ENCODE measurements at regions not wholly inside any gene's neighbourhood (a gene's known extent, or its start where the extent isn't known, plus 50 kb on each side); places are given as distances from the start of the nearest gene placed in this dataset.

DNA sequence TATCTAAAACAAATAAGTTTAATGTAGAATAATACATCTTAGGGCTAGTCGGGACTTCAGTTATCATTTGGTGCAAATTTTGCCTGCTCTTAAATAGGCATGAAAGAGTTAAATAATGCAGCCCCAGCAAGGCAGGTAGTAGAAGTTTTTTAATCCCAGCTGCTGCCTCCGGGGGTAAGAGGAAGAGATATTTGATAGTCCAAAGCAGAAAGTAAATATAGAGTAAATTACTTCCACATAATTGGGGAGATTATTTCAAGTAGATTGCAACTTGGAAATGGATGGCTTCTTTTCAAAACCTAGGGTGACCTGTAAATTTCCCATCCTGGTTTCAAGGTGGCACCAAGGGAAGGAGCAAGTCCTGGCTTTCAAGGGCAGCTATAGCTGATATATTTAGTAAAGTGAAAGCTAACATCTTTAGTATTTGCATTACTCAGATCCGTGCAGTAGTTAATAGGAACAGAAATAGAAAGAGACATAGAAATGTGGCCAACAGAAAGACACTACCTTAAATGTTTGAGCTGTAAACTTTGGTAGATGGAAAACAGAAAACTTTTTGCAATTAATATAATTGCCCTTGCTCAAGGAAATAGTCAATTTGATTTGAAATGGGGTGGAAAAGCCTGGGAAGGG, 109.1 kb downstream of the LMO4 start:
- TF ChIP-seq, protein P1, sequence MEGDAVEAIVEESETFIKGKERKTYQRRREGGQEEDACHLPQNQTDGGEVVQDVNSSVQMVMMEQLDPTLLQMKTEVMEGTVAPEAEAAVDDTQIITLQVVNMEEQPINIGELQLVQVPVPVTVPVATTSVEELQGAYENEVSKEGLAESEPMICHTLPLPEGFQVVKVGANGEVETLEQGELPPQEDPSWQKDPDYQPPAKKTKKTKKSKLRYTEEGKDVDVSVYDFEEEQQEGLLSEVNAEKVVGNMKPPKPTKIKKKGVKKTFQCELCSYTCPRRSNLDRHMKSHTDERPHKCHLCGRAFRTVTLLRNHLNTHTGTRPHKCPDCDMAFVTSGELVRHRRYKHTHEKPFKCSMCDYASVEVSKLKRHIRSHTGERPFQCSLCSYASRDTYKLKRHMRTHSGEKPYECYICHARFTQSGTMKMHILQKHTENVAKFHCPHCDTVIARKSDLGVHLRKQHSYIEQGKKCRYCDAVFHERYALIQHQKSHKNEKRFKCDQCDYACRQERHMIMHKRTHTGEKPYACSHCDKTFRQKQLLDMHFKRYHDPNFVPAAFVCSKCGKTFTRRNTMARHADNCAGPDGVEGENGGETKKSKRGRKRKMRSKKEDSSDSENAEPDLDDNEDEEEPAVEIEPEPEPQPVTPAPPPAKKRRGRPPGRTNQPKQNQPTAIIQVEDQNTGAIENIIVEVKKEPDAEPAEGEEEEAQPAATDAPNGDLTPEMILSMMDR (IDR thresholded peaks at IDR 0.05) = no peak
- TF ChIP-seq ZNF423 (CRISPR knock-in tag; IDR thresholded peaks at IDR 0.05) = no peak
- no peak for TF ChIP-seq ZNF317 (CRISPR knock-in tag; IDR thresholded peaks at IDR 0.05; ENCODE audit: borderline replicate concordance, low read depth)
